Right forelimb (tissue), 1 donor: ENCODE measurements at regions not wholly inside any gene's neighbourhood (a gene's known extent, or its start where the extent isn't known, plus 50 kb on each side); places are given as distances from the start of the nearest gene placed in this dataset.
A peak's percentile ranks its signal among the peaks of the same experiment; 100 is the strongest.

Source experiments
- DNase-seq: peaks from one replicate; pipeline ENCODE4 v3.0.0-alpha.2; 2018

GRCh38 chr4:71163317-71163716 is 169.9 kb downstream of the DCK start:
- no peak for DNase-seq

- no peak for DNase-seq
These were observed 171.7 kb upstream of the SLC4A4 start for GRCh38 chr4:71167083-71167482.

GRCh38 chr4:71171592-71171991 is 167.2 kb upstream of the SLC4A4 start:
- no peak for DNase-seq

GRCh38 chr4:71181332-71181731 is 157.5 kb upstream of the SLC4A4 start:
- no peak for DNase-seq

GRCh38 chr4:71184195-71184781 is 154.5 kb upstream of the SLC4A4 start:
- DNase-seq, result no peak

GRCh38 chr4:71185037-71185436 is 153.8 kb upstream of the SLC4A4 start:
- no peak for DNase-seq

GRCh38 chr4:71186257-71186565 is 152.6 kb upstream of the SLC4A4 start:
- DNase-seq, result no peak

GRCh38 chr4:71186566-71187403 is 152.0 kb upstream of the SLC4A4 start:
- peak; percentile 75 for DNase-seq

- DNase-seq, result peak; percentile 65
These were observed 151.2 kb upstream of the SLC4A4 start for GRCh38 chr4:71187404-71188155.

GRCh38 chr4:71188156-71188640 is 150.6 kb upstream of the SLC4A4 start:
- DNase-seq, result peak; percentile 44

- no peak for DNase-seq
These were observed 149.9 kb upstream of the SLC4A4 start for GRCh38 chr4:71188951-71189350.

- no peak for DNase-seq
These were observed 149.3 kb upstream of the SLC4A4 start for GRCh38 chr4:71189471-71189870.

- DNase-seq, result no peak
These were observed 144.4 kb upstream of the SLC4A4 start for GRCh38 chr4:71194454-71194853.

- no peak for DNase-seq
These were observed 142.9 kb upstream of the SLC4A4 start for GRCh38 chr4:71195924-71196323.

GRCh38 chr4:71198958-71199357 is 139.9 kb upstream of the SLC4A4 start:
- no peak for DNase-seq

- DNase-seq, result no peak
These were observed 137.8 kb upstream of the SLC4A4 start for GRCh38 chr4:71201057-71201456.

GRCh38 chr4:71201817-71202576 is 136.8 kb upstream of the SLC4A4 start:
- no peak for DNase-seq

- no peak for DNase-seq
These were observed 136.1 kb upstream of the SLC4A4 start for GRCh38 chr4:71202705-71203104.

- no peak for DNase-seq
These were observed 134.8 kb upstream of the SLC4A4 start for GRCh38 chr4:71204056-71204455.

GRCh38 chr4:71206763-71207162 is 132.1 kb upstream of the SLC4A4 start:
- DNase-seq, result no peak

GRCh38 chr4:71209161-71209560 is 129.7 kb upstream of the SLC4A4 start:
- DNase-seq, result no peak

- no peak for DNase-seq
These were observed 128.0 kb upstream of the SLC4A4 start for GRCh38 chr4:71210823-71211222.

GRCh38 chr4:71211748-71212147 is 127.1 kb upstream of the SLC4A4 start:
- no peak for DNase-seq
